GM15510 (cell line): ENCODE measurements at regions not wholly inside any gene's neighbourhood (a gene's known extent, or its start where the extent isn't known, plus 50 kb on each side); places are given as distances from the start of the nearest gene placed in this dataset.

Experiments used
- POLR2A ChIP-seq: IDR thresholded peaks from 3 replicates; pipeline ENCODE4 v1.6.1; 2011; ENCODE audit warnings: borderline replicate concordance; ENCODE audit not compliant: insufficient read length; ENCODE audit errors: extremely low read depth

DNA sequence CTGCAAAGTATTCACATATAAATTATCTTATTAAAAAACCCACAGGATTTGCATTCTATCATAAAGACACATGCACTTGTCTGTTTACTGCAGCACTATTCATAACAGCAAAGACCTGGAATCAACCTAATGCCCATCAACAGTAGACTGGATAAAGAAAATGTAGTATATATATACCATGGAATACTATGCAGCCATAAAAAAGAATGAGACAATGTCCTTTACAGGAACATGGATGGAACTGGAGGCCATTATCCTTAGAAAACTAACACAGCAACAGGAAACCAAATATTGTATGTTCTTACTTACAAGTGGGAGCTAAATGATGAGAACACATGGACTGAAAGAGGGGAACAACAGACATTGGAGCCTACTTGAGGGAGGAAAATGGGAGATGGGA lies 97.0 kb downstream of the FAM217A start:
- no peak for TF ChIP-seq POLR2A

DNA sequence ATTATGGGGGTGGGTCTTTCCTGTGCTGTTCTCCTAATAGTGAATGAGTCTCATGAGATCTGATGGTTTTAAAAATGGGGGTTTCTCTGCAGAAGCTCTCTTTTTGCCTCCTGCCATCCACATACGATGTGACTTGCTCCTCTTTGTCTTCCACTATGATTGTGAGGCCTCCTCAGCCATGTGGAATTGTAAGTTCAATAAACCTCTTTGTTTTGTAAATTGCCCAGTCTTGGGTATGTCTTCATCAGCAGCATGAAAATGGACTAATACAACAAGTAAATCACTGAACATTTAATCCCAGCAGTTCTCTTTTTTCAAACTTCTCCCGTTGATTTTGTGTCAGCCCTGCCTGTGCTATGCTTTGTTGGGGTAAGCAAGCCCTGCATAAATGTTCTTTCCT lies 95.2 kb downstream of the FAM217A start:
- TF ChIP-seq POLR2A = no peak

DNA sequence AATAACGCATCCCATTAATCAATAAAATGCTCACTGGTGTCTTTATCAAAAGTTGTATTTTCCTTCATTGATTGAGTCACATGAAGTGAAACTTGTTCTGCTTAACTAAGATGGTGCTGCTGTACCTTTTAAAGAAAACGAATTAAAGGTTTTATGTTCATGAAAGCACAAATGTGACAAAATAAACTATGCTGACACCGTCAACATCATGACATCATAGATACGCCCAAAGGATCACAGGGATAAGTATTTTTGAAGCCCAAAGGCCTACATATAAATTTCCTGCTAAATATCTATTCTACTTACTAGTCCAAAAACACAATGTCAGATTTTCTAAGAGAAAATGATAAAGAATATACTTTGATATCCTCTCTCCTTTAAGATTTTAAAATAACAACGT lies 94.4 kb downstream of the FAM217A start:
- no peak for TF ChIP-seq POLR2A

DNA sequence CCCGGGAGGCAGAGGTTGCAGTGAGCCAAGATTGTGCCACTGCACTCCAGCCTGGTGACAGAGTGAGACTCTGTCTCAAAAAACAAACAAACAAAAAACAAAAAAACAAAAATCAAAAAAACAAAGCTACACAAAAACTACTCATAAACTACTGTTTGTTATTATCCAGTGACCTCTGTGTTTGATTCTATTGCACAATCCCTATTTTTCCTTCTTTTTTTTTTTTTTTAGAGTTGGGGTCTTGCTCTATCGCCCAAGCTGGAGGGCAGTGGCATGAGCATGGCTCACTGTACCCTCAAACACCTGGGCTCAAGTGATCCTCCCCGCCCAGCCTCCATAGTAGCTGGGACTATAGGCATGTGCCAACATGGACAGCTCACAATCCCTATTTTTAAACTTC lies 92.7 kb downstream of the FAM217A start:
- no peak for TF ChIP-seq POLR2A

DNA sequence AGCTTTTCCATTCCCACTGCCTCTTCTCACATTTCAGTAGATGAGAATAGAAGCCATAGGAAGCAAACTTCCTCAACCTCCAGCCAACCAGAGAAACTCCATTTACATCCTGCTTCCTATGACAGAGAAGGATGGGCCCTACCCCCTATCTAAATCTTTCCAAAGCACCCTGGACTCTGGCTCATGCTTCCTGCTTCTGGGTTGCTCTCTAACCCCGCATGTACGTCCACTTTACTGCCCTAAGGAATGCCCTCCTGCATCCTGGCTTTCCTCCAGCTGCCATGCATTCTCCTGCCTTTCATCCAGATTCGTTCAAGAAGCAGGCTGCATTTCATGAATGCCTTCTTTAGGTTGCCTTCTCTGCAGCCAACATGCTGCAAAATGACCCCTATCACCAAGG lies 91.9 kb downstream of the FAM217A start:
- TF ChIP-seq POLR2A = no peak

DNA sequence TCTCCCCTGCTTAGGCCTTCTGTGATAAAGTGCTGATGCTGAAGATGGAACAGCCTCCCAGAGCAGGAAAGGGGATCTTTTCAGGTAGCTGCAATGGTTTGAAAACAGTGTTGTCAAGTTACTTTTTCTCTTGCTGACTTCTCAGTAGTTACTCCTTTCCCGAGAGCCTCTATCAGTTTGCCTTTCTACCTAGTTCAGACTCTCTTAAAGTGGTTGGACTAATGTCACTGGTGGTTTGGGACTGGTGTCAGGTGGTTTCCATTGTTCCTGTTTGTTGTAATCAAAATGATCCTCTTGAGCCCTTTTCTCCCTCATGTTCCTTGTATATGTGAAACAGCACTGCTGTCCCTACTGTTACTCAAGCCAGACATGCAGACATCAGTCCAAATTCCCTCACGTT lies 91.4 kb downstream of the FAM217A start:
- no peak for TF ChIP-seq POLR2A

DNA sequence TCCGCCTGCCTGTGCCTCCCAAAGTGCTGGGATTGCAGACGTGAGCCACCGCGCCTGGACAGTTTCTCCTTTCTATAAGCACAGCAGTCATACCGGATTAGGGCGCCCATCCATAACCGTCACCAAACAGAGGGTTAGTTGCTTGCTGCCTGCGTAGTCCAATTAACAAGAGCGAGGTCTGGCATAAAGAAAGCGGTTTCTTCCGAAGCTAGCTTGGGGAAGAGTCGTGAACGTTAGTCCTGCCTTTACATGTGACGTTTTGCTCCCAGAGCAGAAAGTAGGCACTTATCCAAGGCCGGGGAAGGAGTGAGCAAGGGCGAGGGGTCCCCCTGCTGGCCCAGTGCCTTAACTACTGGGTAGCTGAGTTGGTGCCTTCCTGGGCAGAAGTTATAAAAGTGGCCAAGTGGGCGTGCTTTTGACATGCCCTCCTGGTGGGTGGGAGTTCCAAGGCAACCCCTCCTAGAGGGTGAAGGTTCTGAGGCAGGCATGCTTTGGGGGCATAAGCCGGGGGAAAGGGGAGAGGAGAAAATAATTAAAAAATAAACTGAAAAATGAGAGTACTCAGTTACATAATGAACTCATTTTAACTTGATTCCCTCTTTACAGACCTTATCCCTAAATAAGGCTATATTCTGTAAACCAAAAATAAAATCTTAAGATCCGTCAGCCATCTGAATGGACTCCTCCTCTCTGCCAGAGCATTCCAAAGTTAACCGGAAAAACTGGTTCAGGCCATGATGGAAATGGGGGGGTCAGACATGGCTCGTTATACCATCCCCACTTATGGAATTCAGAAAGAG lies 88.0 kb downstream of the FAM217A start:
- no peak for TF ChIP-seq POLR2A

DNA sequence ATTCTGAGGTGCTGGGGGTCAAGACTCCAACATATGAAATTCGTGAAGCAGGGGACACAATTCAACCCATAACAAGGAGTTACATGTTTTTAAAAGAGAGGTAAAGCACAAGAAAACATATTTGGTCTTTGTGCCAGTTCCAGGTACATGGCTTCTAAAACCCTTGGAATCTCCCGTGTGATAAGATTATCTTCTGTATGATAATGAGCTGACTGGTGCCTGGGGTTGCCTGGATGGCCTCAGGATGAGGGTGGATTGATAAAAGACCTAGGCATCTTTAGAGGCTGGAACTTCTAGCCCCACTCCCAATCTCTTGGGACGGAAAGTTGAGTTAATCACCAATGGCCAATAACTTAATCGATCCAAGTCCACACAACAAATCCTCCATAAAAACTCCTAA lies 87.0 kb downstream of the FAM217A start:
- no peak for TF ChIP-seq POLR2A

DNA sequence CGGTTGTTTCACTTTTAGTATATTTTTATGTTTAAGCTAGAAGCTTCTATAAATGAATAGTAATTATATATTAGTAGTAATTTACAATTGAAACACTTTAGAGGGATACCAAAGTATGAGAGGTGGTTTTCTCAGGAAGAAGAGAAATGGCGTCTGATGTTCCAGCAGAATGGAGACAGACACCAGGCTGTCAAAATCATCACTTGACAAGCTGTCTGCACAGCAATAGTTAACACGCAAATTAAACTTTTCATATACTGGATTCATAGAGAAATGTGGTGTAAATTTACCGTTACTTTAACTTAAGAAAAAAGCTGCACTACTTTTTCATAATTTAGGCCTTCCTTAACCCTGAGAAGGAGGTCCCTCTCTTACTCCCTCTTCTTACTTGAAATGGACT lies 82.6 kb downstream of the FAM217A start:
- TF ChIP-seq POLR2A = no peak

DNA sequence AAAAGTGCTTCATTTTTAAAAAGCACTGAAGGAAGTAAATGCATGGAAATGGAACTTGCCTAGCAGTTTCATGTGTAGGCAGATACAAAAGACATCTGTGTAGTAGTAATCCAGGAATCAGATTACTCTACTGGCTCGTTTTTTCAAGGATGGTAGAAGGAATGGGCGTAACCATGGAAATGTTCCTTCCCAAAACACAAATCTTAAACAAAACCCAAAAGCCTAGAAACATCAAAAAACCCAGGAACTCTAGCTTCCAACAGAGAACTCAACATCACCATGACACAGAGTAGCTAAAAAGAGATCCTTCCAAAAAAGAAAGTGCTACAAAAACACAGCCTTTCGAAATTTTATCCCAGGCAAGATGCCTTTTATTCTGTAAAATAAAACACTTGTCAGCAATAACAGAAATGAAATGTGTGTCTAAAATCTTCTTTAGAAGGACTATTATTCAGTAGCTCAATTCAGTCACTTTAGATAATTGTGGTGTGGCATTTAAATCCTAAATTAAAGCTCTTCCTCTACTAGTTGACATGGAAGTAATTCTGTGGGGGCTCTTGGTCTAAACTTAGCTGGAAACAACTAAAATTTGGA lies 81.7 kb downstream of the FAM217A start:
- no peak for TF ChIP-seq POLR2A

DNA sequence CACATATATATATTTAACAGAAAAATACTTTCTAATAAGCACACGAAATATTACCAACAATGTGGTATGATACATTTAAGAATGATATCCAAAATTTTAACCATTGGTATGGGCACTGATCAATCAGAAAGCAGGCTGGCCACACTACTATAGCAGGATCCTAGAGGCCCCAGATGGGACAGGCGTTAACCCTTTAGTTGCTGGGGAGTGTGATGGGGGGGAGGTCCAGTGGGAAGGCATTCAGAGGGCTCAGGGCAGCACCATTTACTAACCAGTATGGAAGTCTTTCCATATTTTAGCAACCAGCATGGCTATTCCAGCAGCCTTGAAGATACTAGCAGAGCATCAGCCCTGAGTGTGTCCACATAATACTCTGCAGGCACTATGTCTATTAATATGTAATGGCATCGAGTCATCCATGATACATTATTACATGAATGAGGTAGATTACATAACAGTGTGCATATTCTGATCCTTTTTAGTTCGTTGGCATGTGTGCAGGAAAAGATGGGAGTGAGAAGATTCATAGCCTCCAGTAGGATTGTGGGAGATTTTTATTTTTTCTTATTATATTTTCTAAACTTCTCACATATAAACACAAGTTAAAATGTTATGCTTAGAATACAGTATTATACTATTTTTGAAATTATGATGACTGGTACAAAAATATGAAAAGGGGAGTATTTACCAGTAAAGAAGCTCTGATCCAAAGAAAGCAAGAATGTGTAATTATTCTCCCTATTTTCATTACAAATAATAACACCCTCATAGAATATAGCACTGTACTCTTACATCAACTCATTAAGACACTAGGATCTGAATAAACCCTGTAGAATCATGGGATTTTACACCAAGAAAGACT lies 78.9 kb downstream of the FAM217A start:
- no peak for TF ChIP-seq POLR2A

DNA sequence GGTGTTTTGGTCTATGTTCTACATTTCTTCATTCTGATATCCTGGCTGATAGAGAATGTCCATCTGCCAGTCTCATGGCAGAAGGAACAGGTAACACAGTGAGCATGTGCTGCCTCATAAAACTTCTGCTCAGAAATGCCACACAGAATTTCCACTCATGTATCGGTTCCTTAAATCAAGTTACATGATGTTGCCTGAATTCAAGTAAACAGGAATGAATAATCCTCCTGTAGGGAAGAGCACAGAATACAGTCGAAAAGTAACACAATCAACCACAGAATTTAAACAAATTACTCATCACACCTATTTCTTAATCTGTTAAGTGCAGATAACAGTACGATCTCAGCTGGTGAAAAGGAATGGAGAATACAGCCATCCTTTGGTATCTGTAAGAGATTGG lies 74.7 kb downstream of the FAM217A start:
- TF ChIP-seq POLR2A = no peak

DNA sequence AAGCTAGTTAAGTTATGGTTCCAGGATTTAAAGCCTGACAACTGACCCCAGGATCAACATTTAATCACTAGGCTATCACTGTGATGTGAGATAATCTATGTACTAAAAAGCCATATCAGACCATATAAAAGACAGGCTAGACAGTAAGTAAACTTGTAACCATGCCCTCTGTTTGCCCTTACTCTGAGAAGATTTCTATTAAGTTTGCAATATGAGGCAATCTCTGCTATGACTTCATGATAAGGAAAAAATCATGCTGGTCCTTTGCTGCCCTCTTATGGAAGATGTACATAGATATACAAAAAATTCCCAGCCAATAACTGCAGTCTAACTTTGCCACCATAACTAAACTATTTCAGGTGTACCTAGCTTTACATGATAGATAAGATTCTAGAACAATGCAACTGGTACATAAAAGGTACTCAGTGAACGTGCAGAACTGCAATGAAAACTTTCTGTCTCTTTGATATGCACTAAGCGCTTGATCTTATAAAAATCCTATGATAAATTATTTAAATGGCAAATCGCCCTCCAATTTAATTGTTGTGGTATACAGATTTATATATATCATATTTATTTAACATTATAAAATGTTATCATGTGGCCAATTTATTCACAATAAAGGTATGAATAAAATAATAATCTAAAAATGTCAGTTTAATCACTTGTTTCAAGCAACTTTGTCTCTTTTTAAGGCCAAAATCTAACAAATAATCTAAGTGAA lies 70.5 kb downstream of the FAM217A start:
- TF ChIP-seq POLR2A = no peak

DNA sequence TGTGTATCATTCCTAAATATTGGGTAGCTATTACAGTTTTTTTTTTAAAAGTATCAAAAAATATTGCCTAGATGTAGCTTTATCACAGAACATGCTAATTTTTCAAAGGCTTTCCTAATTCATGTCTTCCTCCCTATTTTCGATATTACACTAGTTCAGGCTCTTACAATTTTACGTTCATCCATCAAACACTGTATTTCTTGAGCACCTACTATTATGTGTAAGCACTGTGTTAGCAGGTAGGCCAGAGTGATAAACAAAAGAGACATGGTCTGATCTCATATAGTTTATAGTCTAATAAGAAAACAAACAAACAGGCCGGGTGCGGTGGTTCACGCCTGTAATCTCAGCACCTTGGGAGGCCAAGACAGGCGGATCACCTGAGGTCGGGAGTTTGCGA lies 69.5 kb downstream of the FAM217A start:
- TF ChIP-seq POLR2A = no peak

DNA sequence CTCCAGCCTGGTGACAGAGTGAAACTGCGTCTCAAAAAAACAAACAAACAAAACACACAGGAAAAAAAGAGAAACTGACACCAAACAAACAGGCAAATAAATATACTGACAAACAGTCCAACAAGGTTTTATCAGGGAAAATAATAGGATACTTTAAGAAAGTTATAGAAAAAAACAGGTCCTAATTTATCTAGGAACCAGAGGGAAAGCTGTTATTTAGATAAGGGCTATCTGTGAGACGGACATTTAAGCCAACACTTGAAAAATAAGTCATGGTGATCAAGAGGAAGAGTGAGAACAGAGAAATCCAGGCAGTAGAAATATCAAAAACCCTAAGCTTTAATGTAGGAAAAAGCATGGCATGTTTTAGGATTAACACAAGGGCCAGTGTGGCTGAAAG lies 68.9 kb downstream of the FAM217A start:
- TF ChIP-seq POLR2A = no peak
